ENCODE measurements at regions not wholly inside any gene's neighbourhood (a gene's known extent, or its start where the extent isn't known, plus 50 kb on each side); places are given as distances from the start of the nearest gene placed in this dataset.

- no peak for TF ChIP-seq CTCF (IDR thresholded peaks at IDR 0.05 in 2 of 3, conservative IDR thresholded peaks at IDR 0.05 in 1 of 3; ENCODE audit: borderline replicate concordance in 1 of 3, insufficient read depth in 1 of 3, low read depth in 2 of 3, low read length in 2 of 3)
- no peak for TF ChIP-seq POLR2A (IDR thresholded peaks at IDR 0.05; ENCODE audit: borderline replicate concordance, extremely low read depth, insufficient read depth, insufficient read length)
- TF ChIP-seq EZH2 (IDR thresholded peaks at IDR 0.05), result no peak
- TF ChIP-seq MAX (IDR thresholded peaks at IDR 0.05), result no peak
- TF ChIP-seq RAD21 (IDR thresholded peaks at IDR 0.05; ENCODE audit: low read depth), result no peak
- TF ChIP-seq ATF3 (IDR thresholded peaks at IDR 0.05), result no peak
Measured at GRCh38 chr22:25362883-25363240, 143.4 kb downstream of the CRYBB2 start.
